DND-41 (cell line): ENCODE measurements at regions not wholly inside any gene's neighbourhood (a gene's known extent, or its start where the extent isn't known, plus 50 kb on each side); places are given as distances from the start of the nearest gene placed in this dataset.
"Not testable (repeated sequence)": the region's sequence is repeated elsewhere in the genome, so short reads cannot be mapped to it uniquely, and the experiment has no call there.

Experiments used
- ATAC-seq: fragments of 200-7000 bp; cut with Tn5 transposase; 3 replicates; pipeline ENCODE4 v1.9.1; 2021; ENCODE audit warnings: low read depth; ENCODE audit not compliant: insufficient read depth
- DNase-seq: peaks from one replicate; pipeline ENCODE4 v3.0.0-alpha.2; 2020
- H2AFZ ChIP-seq: 2 replicates; pipeline ENCODE4 v1.6.0; 2012; ENCODE audit warnings: low read depth, low read length
- H3K27ac ChIP-seq: 2 replicates; pipeline ENCODE4 v1.5.1; 2012; ENCODE audit warnings: low read length, inconsistent platforms
- H3K27me3 ChIP-seq: fragments of 200-600 bp; sonication (generic); 2 replicates; pipeline ENCODE4 v1.6.0; 2012; ENCODE audit warnings: low read length, mild to moderate bottlenecking, inconsistent platforms; ENCODE audit not compliant: insufficient read depth, poor library complexity
- H3K36me3 ChIP-seq: 2 replicates; pipeline ENCODE4 v1.5.1; 2012; ENCODE audit warnings: low read length, inconsistent platforms; ENCODE audit not compliant: insufficient read depth
- H3K4me1 ChIP-seq: 2 replicates; pipeline ENCODE4 v1.5.1; 2012; ENCODE audit warnings: mild to moderate bottlenecking, low read length; ENCODE audit not compliant: insufficient read depth
- H3K4me2 ChIP-seq: 2 replicates; pipeline ENCODE4 v1.6.0; 2012; ENCODE audit warnings: mild to moderate bottlenecking, moderate library complexity, low read length, inconsistent platforms; ENCODE audit not compliant: insufficient read depth
- H3K4me3 ChIP-seq, 2 experiments: fragments of 200-600 bp in 1 of 2; shearing (Covaris generic) in 1 of 2; 2 replicates each; pipeline ENCODE4 v1.5.1; 2012 to 2016; ENCODE audit warnings: inconsistent platforms in 2 of 2, low read length in 2 of 2, mild to moderate bottlenecking in 2 of 2, low read depth in 1 of 2, moderate library complexity in 1 of 2
- H3K79me2 ChIP-seq: 2 replicates; pipeline ENCODE4 v1.6.0; 2012; ENCODE audit warnings: low read length, inconsistent platforms; ENCODE audit not compliant: insufficient read depth
- H3K9ac ChIP-seq: 2 replicates; pipeline ENCODE4 v1.6.0; 2012; ENCODE audit warnings: low read depth, mild to moderate bottlenecking, inconsistent platforms, low read length, moderate library complexity
- H3K9me3 ChIP-seq: 2 replicates; pipeline ENCODE4 v1.5.1; 2012; ENCODE audit warnings: low read length, moderate library complexity, mild to moderate bottlenecking, inconsistent platforms; ENCODE audit not compliant: insufficient read depth, severe bottlenecking
- H4K20me1 ChIP-seq: 2 replicates; pipeline ENCODE4 v1.6.0; 2012; ENCODE audit warnings: low read length; ENCODE audit not compliant: insufficient read depth
- EZH2 ChIP-seq: IDR thresholded peaks from 3 replicates; pipeline ENCODE4 v1.6.1; 2012; ENCODE audit warnings: borderline replicate concordance, low read depth, mild to moderate bottlenecking, moderate library complexity, low read length, inconsistent platforms; ENCODE audit not compliant: severe bottlenecking
- TF ChIP-seq, protein P1 (sequence below): IDR thresholded peaks from 2 replicates; pipeline ENCODE4 v1.5.1; 2012; ENCODE audit warnings: borderline replicate concordance, low read length, moderate library complexity, mild to moderate bottlenecking; ENCODE audit not compliant: poor library complexity, severe bottlenecking; ENCODE audit errors: extremely low read depth

DNA sequence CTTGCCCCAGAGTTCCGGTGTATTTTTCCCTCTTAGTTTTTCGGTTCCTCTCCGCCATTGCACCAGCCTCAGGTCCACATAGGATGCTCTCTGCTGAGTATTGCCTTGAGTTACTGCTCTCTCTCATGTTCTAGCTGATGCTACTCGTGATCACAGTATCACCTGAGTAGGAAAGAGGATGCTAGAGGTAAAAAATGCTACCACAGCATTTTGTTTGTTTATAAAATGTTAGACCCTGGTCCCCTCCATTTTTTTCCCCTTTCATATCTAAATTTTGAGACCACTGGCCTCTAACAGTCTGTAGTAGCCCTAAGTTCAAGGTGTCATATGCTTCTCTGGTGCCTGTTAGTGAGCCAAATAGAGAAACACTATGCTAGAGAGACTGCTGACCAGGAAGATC, 175.5 kb downstream of the OR2B2 start:
- H3K79me2 ChIP-seq = no peaks in the 10 kb centered on the region
- H3K4me2 ChIP-seq = no peak overlapping the region
- no peaks in the 10 kb centered on the region for H4K20me1 ChIP-seq
- no peak for DNase-seq
- H3K27ac ChIP-seq = no peak overlapping the region
- H3K4me3 ChIP-seq = no peak overlapping the region
- TF ChIP-seq EZH2 = no peak
- no peaks in the 10 kb centered on the region for H3K36me3 ChIP-seq
- no peak for ATAC-seq
- H2AFZ ChIP-seq = no peak overlapping the region
- no peaks in the 10 kb centered on the region for H3K4me1 ChIP-seq
- no peak overlapping the region for H3K9ac ChIP-seq
- no peaks in the 10 kb centered on the region for H3K9me3 ChIP-seq
- H3K27me3 ChIP-seq = no peaks in the 10 kb centered on the region

DNA sequence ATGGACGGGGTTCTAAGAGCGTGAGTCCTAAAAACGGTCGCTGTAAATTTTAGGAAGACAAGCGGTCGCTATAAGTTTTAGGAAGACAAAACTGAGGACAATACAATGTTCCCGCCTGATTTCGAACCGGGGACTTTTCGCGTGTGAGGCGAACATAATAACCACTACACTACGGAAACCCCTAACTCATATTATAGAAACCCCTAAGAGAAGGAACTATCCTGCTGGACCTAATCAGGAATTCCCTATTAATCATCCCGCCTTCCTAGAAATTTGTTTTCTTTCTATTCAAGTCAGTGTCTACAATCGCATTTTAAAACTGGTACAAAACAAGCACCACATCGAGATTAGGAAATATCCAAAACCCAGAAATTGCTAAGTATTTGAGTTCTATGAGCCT, 183.8 kb downstream of the OR2B2 start:
- no peak overlapping the region for H3K27ac ChIP-seq
- H3K36me3 ChIP-seq = no peaks in the 10 kb centered on the region
- no peaks in the 10 kb centered on the region for H4K20me1 ChIP-seq
- H3K9ac ChIP-seq = no peak overlapping the region
- no peak overlapping the region for H2AFZ ChIP-seq
- H3K4me3 ChIP-seq = no peak overlapping the region
- ATAC-seq (no peak), DNase-seq (no peak)
- H3K9me3 ChIP-seq = no peaks in the 10 kb centered on the region
- no peak overlapping the region for H3K4me2 ChIP-seq
- no peaks in the 10 kb centered on the region for H3K79me2 ChIP-seq
- no peaks in the 10 kb centered on the region for H3K4me1 ChIP-seq
- peaks cover 4% of the 10 kb centered on the region for H3K27me3 ChIP-seq
- TF ChIP-seq EZH2 = no peak
- TF ChIP-seq, protein P1, sequence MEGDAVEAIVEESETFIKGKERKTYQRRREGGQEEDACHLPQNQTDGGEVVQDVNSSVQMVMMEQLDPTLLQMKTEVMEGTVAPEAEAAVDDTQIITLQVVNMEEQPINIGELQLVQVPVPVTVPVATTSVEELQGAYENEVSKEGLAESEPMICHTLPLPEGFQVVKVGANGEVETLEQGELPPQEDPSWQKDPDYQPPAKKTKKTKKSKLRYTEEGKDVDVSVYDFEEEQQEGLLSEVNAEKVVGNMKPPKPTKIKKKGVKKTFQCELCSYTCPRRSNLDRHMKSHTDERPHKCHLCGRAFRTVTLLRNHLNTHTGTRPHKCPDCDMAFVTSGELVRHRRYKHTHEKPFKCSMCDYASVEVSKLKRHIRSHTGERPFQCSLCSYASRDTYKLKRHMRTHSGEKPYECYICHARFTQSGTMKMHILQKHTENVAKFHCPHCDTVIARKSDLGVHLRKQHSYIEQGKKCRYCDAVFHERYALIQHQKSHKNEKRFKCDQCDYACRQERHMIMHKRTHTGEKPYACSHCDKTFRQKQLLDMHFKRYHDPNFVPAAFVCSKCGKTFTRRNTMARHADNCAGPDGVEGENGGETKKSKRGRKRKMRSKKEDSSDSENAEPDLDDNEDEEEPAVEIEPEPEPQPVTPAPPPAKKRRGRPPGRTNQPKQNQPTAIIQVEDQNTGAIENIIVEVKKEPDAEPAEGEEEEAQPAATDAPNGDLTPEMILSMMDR = no peak

DNA sequence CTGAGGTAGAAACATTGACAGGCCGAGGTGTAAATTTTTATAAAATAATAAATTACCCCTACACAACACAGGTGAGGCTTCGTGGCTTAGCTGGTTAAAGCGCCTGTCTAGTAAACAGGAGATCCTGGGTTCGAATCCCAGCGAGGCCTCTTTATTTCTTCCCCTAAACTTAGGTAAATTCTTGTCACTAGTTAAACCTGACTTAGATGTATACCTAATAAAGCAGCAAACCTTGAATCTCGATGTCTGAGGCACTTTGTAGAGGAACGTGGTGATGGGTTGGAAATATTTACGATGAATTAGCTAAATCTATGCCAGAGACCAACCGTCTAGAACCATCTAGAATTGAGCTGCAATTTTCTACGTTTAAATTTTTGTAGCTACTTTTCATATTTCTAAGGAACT, 185.6 kb downstream of the OR2B2 start:
- Histone ChIP-seq H2AFZ (no peak overlapping the region), H3K4me2 (no peak overlapping the region), H4K20me1 (no peaks in the 10 kb centered on the region), H3K4me3 (no peak overlapping the region), H3K79me2 (no peaks in the 10 kb centered on the region), H3K27me3 (peaks cover 8% of the 10 kb centered on the region), H3K27ac (no peak overlapping the region), H3K4me1 (no peaks in the 10 kb centered on the region), H3K9ac (no peak overlapping the region), H3K9me3 (no peaks in the 10 kb centered on the region), H3K36me3 (no peaks in the 10 kb centered on the region)
- ATAC-seq = no peak
- DNase-seq = no peak
- TF ChIP-seq, protein P1 = no peak
- no peak for TF ChIP-seq EZH2

DNA sequence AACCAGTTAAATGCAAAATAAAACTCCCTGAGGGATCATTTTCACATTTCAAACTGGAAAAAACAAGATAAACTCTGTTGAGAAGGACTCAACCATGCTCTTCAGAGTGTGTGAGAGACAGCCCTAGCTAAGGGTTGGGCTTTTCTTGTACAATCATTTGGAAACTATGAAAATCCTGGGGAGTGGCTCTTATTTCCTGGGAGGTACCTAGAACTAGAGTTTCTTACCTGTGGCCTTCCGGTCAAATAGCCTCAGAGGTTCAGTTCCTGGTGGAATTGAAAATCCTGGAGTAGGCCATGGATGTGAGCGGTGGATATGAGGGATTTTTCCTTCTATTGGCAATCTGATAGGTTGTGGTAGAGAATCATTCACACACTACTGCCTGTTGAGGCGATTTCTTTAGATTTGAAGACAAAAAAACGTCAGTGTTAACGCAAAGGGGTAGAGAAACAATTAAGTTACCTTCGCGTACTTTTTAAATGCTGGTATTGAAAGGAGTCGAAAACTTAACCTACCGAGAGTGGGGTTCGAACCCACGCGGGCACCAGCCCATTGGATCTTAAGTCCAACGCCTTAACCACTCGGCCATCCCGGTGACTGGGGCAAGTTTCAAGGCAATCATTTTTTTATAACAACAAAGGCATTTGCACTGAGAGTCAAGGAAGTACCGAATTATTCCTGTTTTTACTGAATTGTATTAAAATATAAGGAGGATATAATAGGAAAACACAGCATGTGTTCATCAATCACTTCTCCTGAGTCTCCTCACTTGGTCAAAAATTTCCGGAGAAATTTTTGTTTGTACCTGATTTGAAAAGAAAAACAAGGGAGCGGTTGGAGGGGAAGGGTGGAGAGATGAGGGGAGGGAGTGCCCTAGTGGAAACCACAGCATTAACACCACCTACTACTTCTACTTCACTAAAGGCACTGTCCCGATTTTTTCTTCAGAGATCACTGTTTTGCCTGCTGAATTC, 191.3 kb downstream of the OR2B2 start:
- H3K36me3 ChIP-seq = no peaks in the 10 kb centered on the region
- ATAC-seq (no peak), DNase-seq (no peak)
- TF ChIP-seq EZH2 = no peak
- TF ChIP-seq, protein P1 = no peak
- no peak overlapping the region for H2AFZ ChIP-seq
- no peaks in the 10 kb centered on the region for H3K79me2 ChIP-seq
- H3K4me2 ChIP-seq = no peak overlapping the region
- H3K27me3 ChIP-seq = peaks cover 7% of the 10 kb centered on the region
- no peaks in the 10 kb centered on the region for H3K4me1 ChIP-seq
- H4K20me1 ChIP-seq = no peaks in the 10 kb centered on the region
- H3K9ac ChIP-seq = no peak overlapping the region
- no peak overlapping the region for H3K27ac ChIP-seq
- H3K9me3 ChIP-seq = no peaks in the 10 kb centered on the region
- no peak overlapping the region for H3K4me3 ChIP-seq

DNA sequence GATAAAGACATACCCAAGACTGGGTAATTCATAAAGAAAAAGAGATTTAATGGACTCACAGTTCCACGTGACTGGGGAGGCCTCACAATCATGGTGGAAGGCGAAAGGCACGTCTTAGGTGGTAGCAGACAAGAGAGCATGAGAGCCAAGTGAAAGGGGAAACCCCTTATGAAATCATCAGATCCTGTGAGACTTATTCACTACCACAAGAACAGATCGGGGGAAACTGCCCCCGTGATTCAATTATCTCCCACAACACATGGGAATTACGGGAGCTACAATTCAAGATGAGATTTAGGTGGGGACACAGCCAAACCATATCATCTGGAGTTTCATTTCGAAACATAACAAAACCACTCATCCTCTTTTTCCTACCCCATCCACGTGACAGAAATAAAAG, 193.2 kb downstream of the OR2B2 start:
- ATAC-seq, H3K4me1 ChIP-seq: not testable (repeated sequence)

More for the DNA sequence above, 193.2 kb downstream of the OR2B2 start:
- H2AFZ ChIP-seq, H4K20me1 ChIP-seq, H3K79me2 ChIP-seq, H3K4me3 ChIP-seq, H3K9me3 ChIP-seq, H3K36me3 ChIP-seq, H3K27me3 ChIP-seq, DNase-seq, H3K9ac ChIP-seq, H3K27ac ChIP-seq, H3K4me2 ChIP-seq: not testable (repeated sequence)
